22Rv1 (cell line): ENCODE measurements at regions not wholly inside any gene's neighbourhood (a gene's known extent, or its start where the extent isn't known, plus 50 kb on each side); places are given as distances from the start of the nearest gene placed in this dataset.

Experiments
- ZFX ChIP-seq: fragments of 450-650 bp; IDR thresholded peaks from 2 replicates; pipeline ENCODE4 v1.6.1; 2017; ENCODE audit warnings: antibody characterized with exemption, borderline replicate concordance
- TF ChIP-seq, protein P1 (sequence below): fragments of 450-650 bp; IDR thresholded peaks from 2 replicates; pipeline ENCODE4 v1.5.1; 2017; ENCODE audit warnings: mild to moderate bottlenecking

DNA sequence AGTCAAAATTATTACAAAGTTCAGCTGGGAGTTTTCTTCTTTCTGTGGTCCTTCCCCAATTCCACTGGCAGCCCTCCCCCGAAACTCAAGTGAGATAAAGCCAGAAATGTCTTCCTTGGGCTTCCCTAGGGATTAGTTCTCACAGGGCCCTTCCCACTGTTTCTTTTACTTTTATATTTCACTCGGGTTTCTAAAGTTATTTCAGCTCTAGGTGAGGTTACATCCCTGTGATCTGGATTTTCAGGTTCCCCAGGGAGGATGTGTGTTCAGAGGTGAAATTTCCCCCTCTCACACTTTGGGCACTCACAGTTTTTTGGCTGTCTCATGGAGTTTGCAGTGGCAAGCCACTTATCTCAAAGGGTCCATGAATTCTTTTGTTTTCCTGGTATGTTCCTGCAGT lies 77.3 kb downstream of the DRAM2 start:
- TF ChIP-seq, protein P1, sequence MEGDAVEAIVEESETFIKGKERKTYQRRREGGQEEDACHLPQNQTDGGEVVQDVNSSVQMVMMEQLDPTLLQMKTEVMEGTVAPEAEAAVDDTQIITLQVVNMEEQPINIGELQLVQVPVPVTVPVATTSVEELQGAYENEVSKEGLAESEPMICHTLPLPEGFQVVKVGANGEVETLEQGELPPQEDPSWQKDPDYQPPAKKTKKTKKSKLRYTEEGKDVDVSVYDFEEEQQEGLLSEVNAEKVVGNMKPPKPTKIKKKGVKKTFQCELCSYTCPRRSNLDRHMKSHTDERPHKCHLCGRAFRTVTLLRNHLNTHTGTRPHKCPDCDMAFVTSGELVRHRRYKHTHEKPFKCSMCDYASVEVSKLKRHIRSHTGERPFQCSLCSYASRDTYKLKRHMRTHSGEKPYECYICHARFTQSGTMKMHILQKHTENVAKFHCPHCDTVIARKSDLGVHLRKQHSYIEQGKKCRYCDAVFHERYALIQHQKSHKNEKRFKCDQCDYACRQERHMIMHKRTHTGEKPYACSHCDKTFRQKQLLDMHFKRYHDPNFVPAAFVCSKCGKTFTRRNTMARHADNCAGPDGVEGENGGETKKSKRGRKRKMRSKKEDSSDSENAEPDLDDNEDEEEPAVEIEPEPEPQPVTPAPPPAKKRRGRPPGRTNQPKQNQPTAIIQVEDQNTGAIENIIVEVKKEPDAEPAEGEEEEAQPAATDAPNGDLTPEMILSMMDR, result no peak
- TF ChIP-seq ZFX, result no peak
